Ovary (tissue), 7 donors: ENCODE measurements at regions not wholly inside any gene's neighbourhood (a gene's known extent, or its start where the extent isn't known, plus 50 kb on each side); places are given as distances from the start of the nearest gene placed in this dataset.

ENCODE experiments used
- DNase-seq, 5 donors: peaks; one replicate each; pipeline ENCODE4 v3.0.0-alpha.2; 2019 to 2020
- H3K27ac ChIP-seq, 2 donors: fragments of 200-600 bp; one replicate each; pipeline versions ENCODE4 v1.5.1 to v1.8.0; 2019 to 2022
- H3K27me3 ChIP-seq: fragments of 200-600 bp; one replicate; pipeline ENCODE4 v1.8.0; 2022
- H3K36me3 ChIP-seq: fragments of 200-600 bp; sonication (generic); one replicate; pipeline ENCODE4 v1.5.1; 2019
- H3K4me1 ChIP-seq: one replicate; pipeline ENCODE4 v1.8.1; 2013; ENCODE audit warnings: mild to moderate bottlenecking, moderate library complexity; ENCODE audit not compliant: insufficient read depth
- H3K4me3 ChIP-seq: fragments of 200-600 bp; sonication (generic); one replicate; pipeline ENCODE4 v1.5.1; 2017
- H3K9me3 ChIP-seq, 2 donors: fragments of 200-600 bp in 1 of 2; sonication (generic) in 1 of 2; one replicate each; pipeline versions ENCODE4 v1.5.1 to v1.8.1; 2013 to 2019; ENCODE audit warnings: mild to moderate bottlenecking in 1 of 2, moderate library complexity in 1 of 2
- EP300 ChIP-seq: sonication (generic); formaldehyde crosslinking; IDR thresholded peaks from one replicate; pipeline ENCODE4 v1.6.1; 2017; ENCODE audit warnings: antibody characterized with exemption
- POLR2A ChIP-seq: fragments of 450-650 bp; IDR thresholded peaks from one replicate; pipeline ENCODE4 v1.6.1; 2017; ENCODE audit warnings: antibody characterized with exemption, mild to moderate bottlenecking, moderate library complexity
- WGBS, 3 donors: extraction: QIAGEN DNeasy Blood & Tissue Kit in 1 of 3; methylation state at CpG; one replicate each; pipeline versions ENCODE4 v1.1.5 to v1.1.7; 2013 to 2017; 5-methylcytosine and 5-hydroxymethylcytosine counted together
- intact Hi-C, 4 donors: fragments of 100-400 bp; cut with DNase I; formaldehyde crosslinking; loops; one replicate each; pipeline versions ENCODE4 v1.11.0 to v1.15.1; 2022 to 2023
- TF ChIP-seq, protein P1 (sequence below), 3 donors: fragments of 450-650 bp in 2 of 3; fragments of 200-600 bp in 1 of 3; IDR thresholded peaks; one replicate each; pipeline versions ENCODE4 v1.5.1 to v1.8.0; 2016 to 2022; ENCODE audit warnings: antibody characterized with exemption in 3 of 3, mild to moderate bottlenecking in 1 of 3
- donor health status: DM: no; HTN: no; CAD: no; lungs with moderate emphysema.
- donor health status: DM: no; HTN: no; CAD: no.
- donor health status: Bipolar disorder and iron deficiency.
- donor health status: DM: no; HTN: no; CAD: no.
- donor health status: DM: yes; HTN: yes; CAD: no.

DNA sequence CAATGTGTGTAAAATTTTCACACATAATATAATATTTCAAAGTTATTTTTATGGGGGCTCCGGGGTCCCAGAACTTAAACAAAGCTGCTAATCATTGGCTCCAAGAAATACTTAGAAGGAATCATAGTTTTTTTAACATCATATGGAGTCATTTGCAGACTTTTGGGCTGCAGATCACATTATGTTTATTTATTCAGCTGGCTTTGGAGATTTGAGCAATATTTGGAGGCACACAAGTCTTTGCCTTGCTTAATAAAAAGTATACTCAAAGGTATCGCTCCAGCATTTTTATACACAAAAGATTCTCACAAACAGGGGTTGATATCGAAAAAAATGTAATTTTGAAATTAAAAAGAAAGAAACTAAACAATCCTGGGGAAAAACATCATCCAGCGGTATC, 382.5 kb upstream of the TENM3 start:
- TF ChIP-seq, protein P1, sequence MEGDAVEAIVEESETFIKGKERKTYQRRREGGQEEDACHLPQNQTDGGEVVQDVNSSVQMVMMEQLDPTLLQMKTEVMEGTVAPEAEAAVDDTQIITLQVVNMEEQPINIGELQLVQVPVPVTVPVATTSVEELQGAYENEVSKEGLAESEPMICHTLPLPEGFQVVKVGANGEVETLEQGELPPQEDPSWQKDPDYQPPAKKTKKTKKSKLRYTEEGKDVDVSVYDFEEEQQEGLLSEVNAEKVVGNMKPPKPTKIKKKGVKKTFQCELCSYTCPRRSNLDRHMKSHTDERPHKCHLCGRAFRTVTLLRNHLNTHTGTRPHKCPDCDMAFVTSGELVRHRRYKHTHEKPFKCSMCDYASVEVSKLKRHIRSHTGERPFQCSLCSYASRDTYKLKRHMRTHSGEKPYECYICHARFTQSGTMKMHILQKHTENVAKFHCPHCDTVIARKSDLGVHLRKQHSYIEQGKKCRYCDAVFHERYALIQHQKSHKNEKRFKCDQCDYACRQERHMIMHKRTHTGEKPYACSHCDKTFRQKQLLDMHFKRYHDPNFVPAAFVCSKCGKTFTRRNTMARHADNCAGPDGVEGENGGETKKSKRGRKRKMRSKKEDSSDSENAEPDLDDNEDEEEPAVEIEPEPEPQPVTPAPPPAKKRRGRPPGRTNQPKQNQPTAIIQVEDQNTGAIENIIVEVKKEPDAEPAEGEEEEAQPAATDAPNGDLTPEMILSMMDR (IDR thresholded peaks at IDR 0.05) = no peak
- TF ChIP-seq POLR2A (no peak), EP300 (no peak)
- no peak for DNase-seq
- Histone ChIP-seq H3K27me3 (no peaks in the 10 kb centered on the region), H3K4me1 (no peaks in the 10 kb centered on the region), H3K9me3 (no peaks in the 10 kb centered on the region), H3K4me3 (no peak overlapping the region), H3K36me3 (no peaks in the 10 kb centered on the region), H3K27ac (no peak overlapping the region)
- intact Hi-C loops = no loop called here
- WGBS, 3 donors = 66 to 81% (median 68%) methylated on average over 4 of the region's 4 CpGs

DNA sequence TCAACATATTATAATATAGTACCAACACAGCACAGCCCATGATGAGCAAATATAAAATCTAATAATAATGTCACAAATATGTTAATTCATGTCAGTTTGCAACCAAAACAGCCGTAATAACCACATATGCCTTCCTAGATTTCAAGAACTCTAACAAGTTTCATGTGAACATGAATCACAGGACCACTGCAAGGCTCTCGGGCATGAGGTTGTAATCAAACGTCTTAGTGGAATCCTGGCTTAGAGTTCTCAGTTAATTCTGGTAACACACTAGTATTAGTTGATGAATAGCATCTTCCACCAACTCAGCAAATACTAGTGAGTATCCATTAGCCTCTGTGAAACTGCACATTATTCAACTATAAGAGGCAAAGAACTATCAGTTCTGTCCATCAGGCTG, 379.3 kb upstream of the TENM3 start:
- intact Hi-C loops = no loop called here
- WGBS, 3 donors = 82 to 85% (median 84%) methylated on average over 3 of the region's 3 CpGs
- DNase-seq = no peak
- no peaks in the 10 kb centered on the region for H3K9me3 ChIP-seq
- no peaks in the 10 kb centered on the region for H3K4me1 ChIP-seq
- no peak overlapping the region for H3K27ac ChIP-seq
- H3K27me3 ChIP-seq = no peaks in the 10 kb centered on the region
- no peaks in the 10 kb centered on the region for H3K36me3 ChIP-seq
- H3K4me3 ChIP-seq = no peak overlapping the region
- TF ChIP-seq POLR2A (no peak), EP300 (no peak)
- TF ChIP-seq, protein P1 (IDR thresholded peaks at IDR 0.05) = no peak

DNA sequence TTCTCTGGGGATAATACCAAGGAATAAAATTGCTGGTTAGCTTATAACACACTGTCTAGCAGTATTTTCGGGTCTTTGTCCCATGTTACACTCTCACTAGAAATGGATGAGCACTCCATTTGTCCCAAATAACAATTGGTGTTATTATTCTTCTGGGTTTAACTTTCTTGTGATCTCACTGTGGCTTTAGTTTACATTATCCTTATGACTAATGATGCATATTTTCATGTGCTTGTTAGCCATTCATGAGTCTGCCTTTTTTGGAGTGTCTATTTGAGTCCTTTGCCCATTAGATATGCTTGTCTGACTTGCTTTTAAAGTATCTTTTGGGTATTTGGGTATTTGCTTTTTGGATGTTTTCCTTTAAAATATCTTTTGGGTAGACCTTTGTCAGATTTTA, 372.9 kb upstream of the TENM3 start:
- TF ChIP-seq, protein P1 (IDR thresholded peaks at IDR 0.05) = no peak
- TF ChIP-seq POLR2A (no peak), EP300 (no peak)
- Histone ChIP-seq H3K4me1 (no peaks in the 10 kb centered on the region), H3K27me3 (no peaks in the 10 kb centered on the region), H3K9me3 (no peaks in the 10 kb centered on the region), H3K4me3 (no peak overlapping the region), H3K27ac (no peak overlapping the region), H3K36me3 (no peaks in the 10 kb centered on the region)
- intact Hi-C loops = no loop called here
- DNase-seq = no peak
- WGBS, 3 donors = 53 to 73% (median 67%) methylated on average over 1 of the region's 1 CpG

DNA sequence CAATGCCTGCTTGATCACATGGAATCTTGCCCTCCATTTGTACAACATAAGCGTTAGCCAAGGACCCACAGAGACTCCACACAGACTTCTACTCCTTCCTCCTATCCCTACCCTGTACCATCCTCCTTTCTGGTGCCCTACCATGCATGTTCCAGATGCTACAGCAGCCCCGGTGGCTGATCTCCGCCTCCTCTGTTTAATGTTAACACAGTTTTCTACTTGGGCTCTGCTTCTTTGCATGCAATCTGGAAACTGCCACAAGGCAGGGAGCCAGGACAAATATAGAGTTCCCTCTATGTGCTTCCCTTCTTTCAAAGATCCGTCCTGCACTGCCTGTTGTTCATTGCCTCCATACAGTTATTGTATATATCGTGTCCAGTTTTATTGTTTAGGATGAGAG, 368.6 kb upstream of the TENM3 start:
- H3K27me3 ChIP-seq = no peaks in the 10 kb centered on the region
- no peak for DNase-seq
- H3K27ac ChIP-seq = no peak overlapping the region
- H3K9me3 ChIP-seq = no peaks in the 10 kb centered on the region
- H3K36me3 ChIP-seq = no peaks in the 10 kb centered on the region
- H3K4me1 ChIP-seq = no peaks in the 10 kb centered on the region
- intact Hi-C loops = no loop called here
- TF ChIP-seq POLR2A = no peak
- no peak for TF ChIP-seq EP300
- TF ChIP-seq, protein P1 (IDR thresholded peaks at IDR 0.05) = no peak
- WGBS, 3 donors = 66 to 84% (median 70%) methylated on average over 5 of the region's 5 CpGs
- H3K4me3 ChIP-seq = no peak overlapping the region
